Effector CD8-positive, alpha-beta T cell (primary cell): ENCODE measurements at regions not wholly inside any gene's neighbourhood (a gene's known extent, or its start where the extent isn't known, plus 50 kb on each side); places are given as distances from the start of the nearest gene placed in this dataset.
"Not testable (repeated sequence)": the region's sequence is repeated elsewhere in the genome, so short reads cannot be mapped to it uniquely, and the experiment has no call there.

Experiments
- DNase-seq: peaks from one replicate; lab custom pipeline; 2025; lab: John Stamatoyannopoulos, UW

- no peak for DNase-seq
Observed at GRCh38 chr1:47661040-47661439, 223.2 kb downstream of the FOXD2 start.

- no peak for DNase-seq
Observed at GRCh38 chr1:47662068-47662467, 224.2 kb downstream of the FOXD2 start.

GRCh38 chr1:47663286-47663685 is 225.4 kb downstream of the FOXD2 start:
- no peak for DNase-seq

GRCh38 chr1:47664356-47664755 is 226.5 kb downstream of the FOXD2 start:
- DNase-seq: no peak

- DNase-seq: not testable (repeated sequence)
Observed at GRCh38 chr1:47664896-47665295, 227.1 kb downstream of the FOXD2 start.

- no peak for DNase-seq
Observed at GRCh38 chr1:47669081-47669585, 231.3 kb downstream of the FOXD2 start.

GRCh38 chr1:47672622-47673021 is 234.8 kb downstream of the FOXD2 start:
- no peak for DNase-seq

- no peak for DNase-seq
Observed at GRCh38 chr1:47674189-47674588, 236.3 kb downstream of the FOXD2 start.

GRCh38 chr1:47675047-47675675 is 237.3 kb downstream of the FOXD2 start:
- DNase-seq: no peak

GRCh38 chr1:47675721-47676120 is 237.9 kb downstream of the FOXD2 start:
- DNase-seq: no peak

- no peak for DNase-seq
Observed at GRCh38 chr1:47676311-47677054, 238.6 kb downstream of the FOXD2 start.

- DNase-seq: no peak
Observed at GRCh38 chr1:47677241-47677940, 239.5 kb downstream of the FOXD2 start.

GRCh38 chr1:47678464-47678980 is 240.7 kb downstream of the FOXD2 start:
- no peak for DNase-seq

- no peak for DNase-seq
Observed at GRCh38 chr1:47679301-47679791, 241.5 kb downstream of the FOXD2 start.

- DNase-seq: no peak
Observed at GRCh38 chr1:47679826-47680225, 242.0 kb downstream of the FOXD2 start.

GRCh38 chr1:47680815-47681475 is 243.1 kb downstream of the FOXD2 start:
- no peak for DNase-seq

- no peak for DNase-seq
Observed at GRCh38 chr1:47681735-47682134, 243.9 kb downstream of the FOXD2 start.

GRCh38 chr1:47682198-47682597 is 244.4 kb downstream of the FOXD2 start:
- DNase-seq: no peak

- DNase-seq: no peak
Observed at GRCh38 chr1:47682786-47683350, 245.0 kb downstream of the FOXD2 start.

GRCh38 chr1:47683401-47683800 is 245.6 kb downstream of the FOXD2 start:
- DNase-seq: no peak

- DNase-seq: no peak
Observed at GRCh38 chr1:47684518-47684917, 246.7 kb downstream of the FOXD2 start.
